AG04450 (cell line): ENCODE measurements at regions not wholly inside any gene's neighbourhood (a gene's known extent, or its start where the extent isn't known, plus 50 kb on each side); places are given as distances from the start of the nearest gene placed in this dataset.

ENCODE experiments used
- CTCF ChIA-PET: fragments of 300-600, 350-600 bp; formaldehyde crosslinking; extraction: SDS; loops from one replicate; lab custom pipeline; 2022; ENCODE audit warnings: antibody characterized with exemption, inconsistent platforms; lab: Charles Lee
- POLR2A ChIA-PET: fragments of 350-600 bp; formaldehyde crosslinking; extraction: SDS; loops from one replicate; lab custom pipeline; 2021; ENCODE audit warnings: antibody characterized with exemption, inconsistent platforms; lab: Yijun Ruan, JAX
- DNase-seq: peaks from one replicate; pipeline ENCODE4 v3.0.0-alpha.2; 2011; ENCODE audit warnings: low read depth, low spot score
- H3K27ac ChIP-seq: one replicate; pipeline ENCODE4 v1.5.1; 2012; ENCODE audit warnings: low read depth, low read length, control low read depth
- H3K27me3 ChIP-seq: one replicate; pipeline ENCODE4 v1.6.0; 2012; ENCODE audit warnings: low read length; ENCODE audit not compliant: control insufficient read depth, insufficient read depth
- H3K4me3 ChIP-seq: 2 replicates; pipeline ENCODE4 v1.5.1; 2011; ENCODE audit warnings: mild to moderate bottlenecking, low read depth, low read length, control low read depth
- H3K9me3 ChIP-seq: 2 replicates; pipeline ENCODE4 v1.5.1; 2012; ENCODE audit warnings: low read length; ENCODE audit not compliant: control insufficient read depth, insufficient read depth
- CTCF ChIP-seq: IDR thresholded peaks from 2 replicates; pipeline ENCODE4 v1.5.1; 2011; ENCODE audit warnings: low read depth, low read length, control low read depth, inconsistent platforms

DNA sequence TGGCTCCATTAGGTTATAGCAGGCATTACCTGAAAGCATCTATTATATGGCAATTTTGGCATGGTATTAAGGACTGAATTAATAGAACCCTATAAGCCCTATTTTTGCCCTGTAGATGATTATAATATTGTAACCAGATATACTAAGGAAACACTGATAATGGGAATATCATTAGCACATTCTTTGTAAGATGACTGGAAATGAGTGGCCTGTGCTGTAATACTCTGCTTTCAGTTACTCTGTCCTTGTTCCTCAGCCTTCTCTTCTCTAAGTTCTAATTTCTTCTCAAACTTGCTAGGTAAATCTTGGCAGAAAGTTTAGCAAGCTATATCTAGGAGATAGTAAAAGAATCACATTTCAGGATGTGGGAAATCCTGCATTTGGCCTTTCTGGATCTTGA is 74.0 kb upstream of the ITPRID2 start:
- no peak for TF ChIP-seq CTCF
- CTCF ChIA-PET: interaction anchor here (1.2 kb wide), 1 partner anchor 73 kb away, joined by 3 read pairs; no protein-coding TSS in a partner anchor
- no peak for DNase-seq
- POLR2A ChIA-PET: no interaction called here
- no peaks in the 10 kb centered on the region for H3K27me3 ChIP-seq
- H3K4me3 ChIP-seq: no peak overlapping the region
- no peaks in the 10 kb centered on the region for H3K9me3 ChIP-seq
- no peak overlapping the region for H3K27ac ChIP-seq

DNA sequence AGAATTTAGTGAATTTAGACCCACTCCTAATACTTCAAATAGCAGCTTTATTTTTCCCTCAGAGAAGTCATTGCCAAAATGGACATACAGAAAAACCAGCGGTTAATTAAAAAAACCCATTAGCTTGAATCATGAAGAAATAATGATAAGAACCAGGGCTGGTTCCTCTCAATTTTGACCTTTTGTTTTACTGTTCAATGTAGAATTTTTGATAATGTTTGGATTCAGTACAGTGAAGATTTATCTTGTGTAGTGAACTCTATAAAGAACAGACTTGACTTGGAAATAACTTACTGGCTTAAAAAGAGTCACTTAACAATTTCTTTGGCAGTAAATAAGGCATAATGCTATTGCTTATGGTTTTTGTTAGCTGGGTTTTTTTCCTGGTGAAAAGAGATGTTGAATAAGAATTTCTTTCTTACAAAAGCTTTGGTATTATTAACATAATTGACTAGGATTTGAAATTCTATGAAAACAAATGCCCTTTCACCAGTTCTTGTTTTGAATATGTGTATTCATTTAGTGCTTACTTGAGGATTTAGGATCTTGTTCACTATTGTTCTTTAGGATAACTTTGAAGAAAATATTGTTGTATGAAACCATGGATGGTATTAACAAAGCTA is 73.4 kb upstream of the ITPRID2 start:
- Histone ChIP-seq H3K27ac (no peak overlapping the region), H3K9me3 (no peaks in the 10 kb centered on the region), H3K27me3 (no peaks in the 10 kb centered on the region), H3K4me3 (no peak overlapping the region)
- POLR2A ChIA-PET: no interaction called here
- no peak for TF ChIP-seq CTCF
- DNase-seq: no peak
- CTCF ChIA-PET: interaction anchor here (0.6 to 1.2 kb wide), 2 partner anchors 75 to 830 kb away, joined by 3 to 5 read pairs; no protein-coding TSS in a partner anchor

DNA sequence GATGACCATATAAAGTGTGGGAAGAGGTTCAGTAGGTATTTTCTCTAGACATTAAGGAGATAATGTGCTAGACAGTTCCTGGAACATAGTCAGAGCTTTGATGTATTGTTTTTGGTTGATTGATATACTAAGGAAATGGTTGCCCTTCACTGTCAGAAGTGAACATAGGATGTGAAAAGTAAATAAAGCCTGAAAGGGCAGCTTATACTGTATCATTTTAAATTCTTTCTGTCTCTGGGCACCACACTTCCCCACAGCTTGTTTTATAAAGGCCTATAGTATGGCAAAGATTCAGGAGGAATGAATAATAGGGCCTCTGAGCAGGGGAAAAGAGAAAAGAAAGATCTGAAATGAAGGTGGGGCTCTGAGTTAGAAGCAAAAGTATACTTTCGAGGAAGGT is 72.7 kb upstream of the ITPRID2 start:
- no peak for TF ChIP-seq CTCF
- ChIA-PET CTCF (interaction anchor here (0.6 to 1.2 kb wide), 2 partner anchors 76 to 830 kb away, joined by 3 to 5 read pairs; no protein-coding TSS in a partner anchor), POLR2A (no interaction called here)

DNA sequence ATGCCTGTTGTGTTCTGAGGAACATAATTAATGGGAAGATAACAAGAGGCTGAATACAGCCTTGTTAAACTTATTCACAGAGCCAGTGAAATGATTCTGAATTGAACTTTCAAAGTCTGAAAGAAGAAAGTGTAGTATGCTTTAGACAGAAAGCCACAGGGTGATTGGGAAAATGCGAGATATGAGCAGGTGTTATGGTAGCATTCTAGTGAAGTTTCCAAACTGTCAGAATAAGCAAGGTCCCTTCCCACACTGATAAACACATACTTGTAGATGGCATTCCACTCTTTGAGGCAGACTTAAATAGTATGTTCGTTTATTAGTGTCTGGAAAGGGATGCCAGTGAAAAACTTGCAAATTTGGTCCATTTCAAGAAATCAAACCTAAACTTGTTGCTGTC is 70.5 kb upstream of the ITPRID2 start:
- ChIA-PET POLR2A (no interaction called here), CTCF (interaction anchor here (0.7 to 0.9 kb wide), 2 partner anchors 10 to 348 kb away, joined by 3 read pairs; no protein-coding TSS in a partner anchor)
- no peak for DNase-seq

More for the DNA sequence above, 72.7 kb upstream of the ITPRID2 start:
- Histone ChIP-seq H3K9me3 (no peaks in the 10 kb centered on the region), H3K4me3 (no peak overlapping the region), H3K27me3 (no peaks in the 10 kb centered on the region), H3K27ac (no peak overlapping the region)
- DNase-seq: no peak

More for the DNA sequence above, 70.5 kb upstream of the ITPRID2 start:
- Histone ChIP-seq H3K4me3 (no peak overlapping the region), H3K9me3 (no peaks in the 10 kb centered on the region), H3K27ac (no peak overlapping the region), H3K27me3 (no peaks in the 10 kb centered on the region)
- TF ChIP-seq CTCF: no peak
